ENCODE measurements at regions not wholly inside any gene's neighbourhood (a gene's known extent, or its start where the extent isn't known, plus 50 kb on each side); places are given as distances from the start of the nearest gene placed in this dataset.

DNA sequence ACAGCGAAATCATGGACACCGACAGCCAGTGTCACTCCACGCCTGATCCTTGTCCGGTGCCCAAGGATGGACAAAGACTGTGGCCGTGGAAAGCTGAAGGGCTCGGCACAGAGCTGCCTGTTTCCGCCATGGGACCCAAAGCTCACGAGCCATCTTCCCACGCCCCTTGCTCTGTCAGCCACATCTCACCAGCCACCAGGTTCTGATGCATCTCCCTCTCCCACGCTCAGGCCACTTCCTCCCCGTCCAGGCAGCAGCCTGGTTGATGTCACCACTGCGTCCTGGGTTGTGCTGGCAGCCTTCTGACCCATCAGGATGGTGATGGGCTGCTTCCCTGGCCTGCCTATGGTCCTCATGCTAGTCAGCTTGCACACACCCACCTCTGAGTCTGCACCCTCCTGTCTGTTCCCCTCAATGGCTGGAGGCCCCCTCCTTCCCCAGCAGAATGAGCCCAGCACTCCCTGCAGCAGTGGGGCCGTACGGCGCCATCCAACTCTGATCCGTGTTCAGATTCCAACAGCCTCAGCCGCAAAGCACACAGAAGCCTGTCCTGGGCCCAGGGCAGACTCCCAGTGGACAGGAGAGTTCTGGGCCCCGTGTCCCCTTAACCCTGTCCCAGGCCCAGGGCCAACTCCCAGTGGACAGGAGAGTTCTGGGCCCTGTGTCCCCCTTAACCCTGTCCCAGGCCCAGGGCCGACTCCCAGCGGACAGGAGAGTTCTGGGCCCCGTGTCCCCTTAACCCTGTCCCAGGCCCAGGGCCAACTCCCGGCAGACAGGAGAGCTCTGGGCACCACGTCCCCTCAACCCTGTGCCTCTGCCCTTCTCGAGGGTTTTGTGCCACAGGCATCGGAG is 259.5 kb downstream of the BRD1 start:
- Histone ChIP-seq H3K4me1 (no peaks in the 10 kb centered on the region), H3K4me3 (no peak overlapping the region), H3K27ac (no peak overlapping the region), H3K36me3 (no peaks in the 10 kb centered on the region), H3K27me3 (peaks cover 0 to 8% (median 0%) of the 10 kb centered on the region in 3 donors), H3K9me3 (no peaks in the 10 kb centered on the region)
- intact Hi-C loops (cut with DNase I) = no loop called here
- DNase-seq = peak; percentile 48
- 70 to 83% methylated on average over 25 of the region's 25 CpGs for WGBS, 2 donors
- TF ChIP-seq POLR2A (IDR thresholded peaks at IDR 0.05) (no peak), CTCF (IDR thresholded peaks at IDR 0.05) (no peak), POLR2AphosphoS5 (IDR thresholded peaks at IDR 0.05) (no peak), EP300 (IDR thresholded peaks at IDR 0.05) (no peak)

GRCh38 chr22:49566693-49567092 is 261.0 kb downstream of the BRD1 start:
- TF ChIP-seq EP300 (IDR thresholded peaks at IDR 0.05) = no peak
- no peak for TF ChIP-seq CTCF (IDR thresholded peaks at IDR 0.05)
- no peak for TF ChIP-seq POLR2A (IDR thresholded peaks at IDR 0.05)
- no peak for TF ChIP-seq POLR2AphosphoS5 (IDR thresholded peaks at IDR 0.05)
- no peaks in the 10 kb centered on the region for H3K9me3 ChIP-seq
- no peaks in the 10 kb centered on the region for H3K36me3 ChIP-seq
- no peak overlapping the region for H3K27ac ChIP-seq
- peaks cover 0 to 8% (median 0%) of the 10 kb centered on the region in 3 donors for H3K27me3 ChIP-seq
- H3K4me3 ChIP-seq = no peak overlapping the region
- intact Hi-C loops (cut with DNase I) = no loop called here
- 60 to 82% methylated on average over 13 of the region's 13 CpGs for WGBS, 2 donors
- peak; percentile 36 for DNase-seq
- H3K4me1 ChIP-seq = no peaks in the 10 kb centered on the region

DNA sequence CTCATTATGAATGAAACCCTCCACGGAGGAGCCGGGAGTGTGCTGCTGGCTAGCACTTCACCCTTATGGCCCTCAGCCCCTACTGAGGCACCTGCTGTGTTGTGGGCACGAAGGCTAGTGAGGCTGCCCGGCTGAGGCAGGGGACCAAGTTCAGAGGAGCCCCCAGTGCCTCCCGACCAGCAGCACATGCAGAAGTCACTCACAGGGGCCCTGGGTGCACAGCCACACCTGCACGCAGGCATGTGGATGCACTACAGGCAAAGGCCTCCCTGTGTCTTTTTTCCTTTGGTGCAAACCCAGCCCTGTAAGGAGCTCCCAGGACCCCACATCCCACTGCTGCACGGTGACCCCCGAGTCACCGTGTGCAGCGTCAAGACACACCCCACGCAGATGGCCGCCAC is 261.5 kb downstream of the BRD1 start:
- Histone ChIP-seq H3K27me3 (peaks cover 0 to 8% (median 0%) of the 10 kb centered on the region in 3 donors), H3K36me3 (no peaks in the 10 kb centered on the region), H3K27ac (no peak overlapping the region), H3K4me3 (no peak overlapping the region), H3K9me3 (no peaks in the 10 kb centered on the region), H3K4me1 (no peaks in the 10 kb centered on the region)
- 60 to 82% methylated on average over 12 of the region's 12 CpGs for WGBS, 2 donors
- TF ChIP-seq POLR2A (IDR thresholded peaks at IDR 0.05) = no peak
- no peak for TF ChIP-seq POLR2AphosphoS5 (IDR thresholded peaks at IDR 0.05)
- no peak for TF ChIP-seq CTCF (IDR thresholded peaks at IDR 0.05)
- intact Hi-C loops (cut with DNase I) = no loop called here
- DNase-seq = peak; percentile 43

DNA sequence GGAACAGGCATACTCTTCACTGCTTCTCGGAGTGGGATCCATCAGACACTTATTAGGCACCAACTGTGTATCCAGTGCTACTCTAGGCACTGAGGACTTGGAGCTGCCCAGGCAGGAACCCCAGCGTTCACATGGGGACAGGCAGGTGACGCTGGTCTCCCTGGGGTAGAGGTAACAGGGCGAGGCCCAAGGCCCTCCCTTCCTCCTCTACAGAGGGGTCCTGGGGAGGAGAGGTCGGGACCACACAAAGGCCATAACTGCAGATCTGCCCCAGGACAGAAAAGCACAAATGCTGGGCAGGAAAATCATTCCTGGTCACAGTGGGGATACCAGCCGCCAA is 262.2 kb downstream of the BRD1 start:
- WGBS, 2 donors = 68 to 75% methylated on average over 6 of the region's 6 CpGs
- Histone ChIP-seq H3K4me1 (no peaks in the 10 kb centered on the region), H3K9me3 (no peaks in the 10 kb centered on the region), H3K4me3 (no peak overlapping the region), H3K27me3 (peaks cover 0 to 8% (median 0%) of the 10 kb centered on the region in 3 donors), H3K36me3 (no peaks in the 10 kb centered on the region), H3K27ac (no peak overlapping the region)
- intact Hi-C loops (cut with DNase I) = no loop called here
- DNase-seq = peak; percentile 49
- TF ChIP-seq POLR2A (IDR thresholded peaks at IDR 0.05) (no peak), EP300 (IDR thresholded peaks at IDR 0.05) (no peak), POLR2AphosphoS5 (IDR thresholded peaks at IDR 0.05) (no peak), CTCF (IDR thresholded peaks at IDR 0.05) (no peak)
